Occipital lobe (tissue), 1 donor: ENCODE measurements at regions not wholly inside any gene's neighbourhood (a gene's known extent, or its start where the extent isn't known, plus 50 kb on each side); places are given as distances from the start of the nearest gene placed in this dataset.

Experiments
- DNase-seq: peaks from one replicate; lab custom pipeline; 2025; lab: John Stamatoyannopoulos, UW

GRCh38 chr16:59192551-59193199 lies 458.6 kb upstream of the GOT2 start:
- DNase-seq, result no peak

GRCh38 chr16:59190731-59191130 lies 456.6 kb upstream of the GOT2 start:
- DNase-seq, result no peak

- no peak for DNase-seq
These were observed 453.9 kb upstream of the GOT2 start for GRCh38 chr16:59188029-59188428.

GRCh38 chr16:59181821-59182420 lies 447.8 kb upstream of the GOT2 start:
- DNase-seq, result no peak

GRCh38 chr16:59180083-59180476 lies 446.0 kb upstream of the GOT2 start:
- DNase-seq, result no peak

- no peak for DNase-seq
These were observed 445.4 kb upstream of the GOT2 start for GRCh38 chr16:59179446-59180082.

- DNase-seq, result no peak
These were observed 439.3 kb upstream of the GOT2 start for GRCh38 chr16:59173408-59173831.

- no peak for DNase-seq
These were observed 436.1 kb upstream of the GOT2 start for GRCh38 chr16:59170099-59170712.

GRCh38 chr16:59169168-59169567 lies 435.1 kb upstream of the GOT2 start:
- DNase-seq, result no peak

GRCh38 chr16:59168461-59169114 lies 434.5 kb upstream of the GOT2 start:
- no peak for DNase-seq

- no peak for DNase-seq
These were observed 430.3 kb upstream of the GOT2 start for GRCh38 chr16:59164461-59164860.

GRCh38 chr16:59163371-59164055 lies 429.4 kb upstream of the GOT2 start:
- DNase-seq, result no peak

GRCh38 chr16:59161679-59162078 lies 427.6 kb upstream of the GOT2 start:
- no peak for DNase-seq

GRCh38 chr16:59154295-59154694 lies 420.2 kb upstream of the GOT2 start:
- DNase-seq, result no peak

GRCh38 chr16:59148769-59149155 lies 414.6 kb upstream of the GOT2 start:
- DNase-seq, result no peak

- DNase-seq, result no peak
These were observed 414.1 kb upstream of the GOT2 start for GRCh38 chr16:59148056-59148768.

- no peak for DNase-seq
These were observed 412.0 kb upstream of the GOT2 start for GRCh38 chr16:59146140-59146539.

- DNase-seq, result no peak
These were observed 410.7 kb upstream of the GOT2 start for GRCh38 chr16:59144841-59145240.

GRCh38 chr16:59144326-59144725 lies 410.2 kb upstream of the GOT2 start:
- no peak for DNase-seq

- no peak for DNase-seq
These were observed 392.4 kb upstream of the GOT2 start for GRCh38 chr16:59126486-59126885.

- DNase-seq, result no peak
These were observed 389.9 kb upstream of the GOT2 start for GRCh38 chr16:59124056-59124455.
